ENCODE measurements at regions not wholly inside any gene's neighbourhood (a gene's known extent, or its start where the extent isn't known, plus 50 kb on each side); places are given as distances from the start of the nearest gene placed in this dataset.
"Not testable (repeated sequence)": the region's sequence is repeated elsewhere in the genome, so short reads cannot be mapped to it uniquely, and the experiment has no call there.

DNA sequence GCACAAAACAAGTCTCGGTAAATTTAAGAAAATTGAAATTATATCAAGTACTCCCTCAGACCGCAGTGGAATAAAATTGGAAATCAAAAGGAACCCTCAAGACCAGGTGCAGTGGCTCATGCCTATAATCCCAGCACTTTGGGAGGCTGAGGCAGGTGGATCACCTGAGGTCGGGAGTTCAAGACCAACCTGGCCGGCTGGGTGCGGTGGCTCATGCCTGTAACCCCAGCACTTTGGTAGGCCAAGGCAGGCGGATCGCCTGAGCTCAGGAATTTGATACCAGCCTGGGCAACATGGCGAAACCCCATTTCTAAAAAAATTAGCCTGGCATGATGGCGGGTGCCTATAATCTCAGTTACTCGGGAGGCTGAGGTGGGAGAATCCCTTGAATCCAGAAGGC lies 135.7 kb upstream of the RAG2 start:
- not testable (repeated sequence) for TF ChIP-seq CBFB (CRISPR knock-in tag; IDR thresholded peaks at IDR 0.05); DZIP1 (CRISPR knock-in tag; IDR thresholded peaks at IDR 0.05); YY1 (IDR thresholded peaks at IDR 0.05; ENCODE audit: insufficient read depth, insufficient replicate concordance, low read depth, low read length); RORA (CRISPR knock-in tag; IDR thresholded peaks at IDR 0.05); ARID2 (CRISPR knock-in tag; IDR thresholded peaks at IDR 0.05; ENCODE audit: borderline replicate concordance); HMGA1 (CRISPR knock-in tag; conservative IDR thresholded peaks at IDR 0.05); MYC (CRISPR knock-in tag; IDR thresholded peaks at IDR 0.05; ENCODE audit: borderline replicate concordance); ZNF670 (CRISPR knock-in tag; IDR thresholded peaks at IDR 0.05; ENCODE audit: borderline replicate concordance); ZNF24 (IDR thresholded peaks at IDR 0.05); ATF1 (CRISPR knock-in tag; IDR thresholded peaks at IDR 0.05); EZH2 (conservative IDR thresholded peaks at IDR 0.05; ENCODE audit: low read depth, low read length); CTCF (CRISPR knock-in tag; IDR thresholded peaks at IDR 0.05)
- TF ChIP-seq, protein P1, sequence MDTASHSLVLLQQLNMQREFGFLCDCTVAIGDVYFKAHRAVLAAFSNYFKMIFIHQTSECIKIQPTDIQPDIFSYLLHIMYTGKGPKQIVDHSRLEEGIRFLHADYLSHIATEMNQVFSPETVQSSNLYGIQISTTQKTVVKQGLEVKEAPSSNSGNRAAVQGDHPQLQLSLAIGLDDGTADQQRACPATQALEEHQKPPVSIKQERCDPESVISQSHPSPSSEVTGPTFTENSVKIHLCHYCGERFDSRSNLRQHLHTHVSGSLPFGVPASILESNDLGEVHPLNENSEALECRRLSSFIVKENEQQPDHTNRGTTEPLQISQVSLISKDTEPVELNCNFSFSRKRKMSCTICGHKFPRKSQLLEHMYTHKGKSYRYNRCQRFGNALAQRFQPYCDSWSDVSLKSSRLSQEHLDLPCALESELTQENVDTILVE (CRISPR knock-in tag; IDR thresholded peaks at IDR 0.05) = not testable (repeated sequence)

Data from HepG2 (cell line).